SK-MEL-5 (cell line): ENCODE measurements at regions not wholly inside any gene's neighbourhood (a gene's known extent, or its start where the extent isn't known, plus 50 kb on each side); places are given as distances from the start of the nearest gene placed in this dataset.
"Not testable (repeated sequence)": the region's sequence is repeated elsewhere in the genome, so short reads cannot be mapped to it uniquely, and the experiment has no call there.

Source experiments
- DNase-seq: peaks from one replicate; pipeline ENCODE4 v3.0.0-alpha.2; 2016; ENCODE audit warnings: low read depth, low spot score
- in situ Hi-C: cut with HindIII; loops from 2 replicates; pipeline ENCODE4 v1.10.0; 2016; ENCODE audit warnings: low sequenced_read_pairs, high pct_unique_total_duplicates, low pct_unique_long_range_greater_than_20kb
- small RNA-seq, 2 experiments: library from RNA; depleted of rRNA; stranded (forward); fragments of <200 nt; gene quantifications; one replicate each; pipeline ENCODE3, GENCODE V24; 2014

DNA sequence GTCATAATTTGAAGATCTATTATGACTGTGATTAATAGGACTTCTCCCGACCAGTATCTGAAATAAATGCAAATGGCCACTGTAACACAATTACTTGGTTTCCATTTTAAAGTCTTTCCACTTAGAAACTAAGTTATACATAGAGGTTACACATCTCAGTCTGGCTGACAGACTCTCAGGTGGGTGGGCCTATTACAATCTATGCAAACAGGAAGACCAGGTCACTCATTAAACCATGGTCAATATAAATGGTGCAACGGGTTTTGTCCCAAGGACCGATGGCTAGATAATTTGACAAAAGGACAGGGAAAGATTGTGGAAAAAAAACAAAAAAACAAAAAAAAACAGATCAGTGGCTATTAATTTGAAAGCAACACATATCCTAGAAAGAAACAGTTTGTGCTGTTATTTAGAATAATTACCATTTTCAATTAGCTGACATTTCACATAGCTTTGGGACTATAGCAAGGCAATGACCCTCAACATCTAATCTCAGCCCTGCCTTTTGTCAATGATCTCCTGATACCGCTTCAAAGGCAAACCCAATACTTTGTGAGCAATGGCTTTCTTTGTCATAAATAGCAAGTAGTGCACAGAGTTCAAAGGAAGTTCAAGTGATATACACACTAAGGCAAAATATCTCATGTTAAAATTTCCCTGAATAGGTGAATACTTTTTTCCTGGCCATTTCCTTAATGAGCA lies 50.8 kb upstream of the LYSMD4 start:
- in situ Hi-C loops, DNase-seq: not testable (repeated sequence)

Small RNAs in the stretch of these regions (small RNA-seq; reads per million reads assigned to genes)
- gene RN7SL484P, result 0 reads per million in 2 experiments
